ENCODE measurements at regions not wholly inside any gene's neighbourhood (a gene's known extent, or its start where the extent isn't known, plus 50 kb on each side); places are given as distances from the start of the nearest gene placed in this dataset.

- Histone ChIP-seq H3K4me3 (ENCODE audit: insufficient read length, low read depth) (no peak overlapping the region), H3K9ac (ENCODE audit: insufficient read length, low read depth) (no peak overlapping the region), H3K9me3 (ENCODE audit: insufficient read depth, low read length) (no peaks in the 10 kb centered on the region), H3K27me3 (ENCODE audit: insufficient read depth, insufficient read length) (no peaks in the 10 kb centered on the region), H3K36me3 (ENCODE audit: insufficient read depth, insufficient read length, low read length) (no peaks in the 10 kb centered on the region), H3K4me1 (ENCODE audit: insufficient read depth, insufficient read length) (peaks cover 4% of the 10 kb centered on the region)
- no peak for DNase-seq (ENCODE audit: low read depth, low spot score)
- TF ChIP-seq ZNF274 (IDR thresholded peaks at IDR 0.05; ENCODE audit: low read depth, low read length) (no peak), YY1 (IDR thresholded peaks at IDR 0.05; ENCODE audit: insufficient read depth, insufficient read length) (no peak), SUZ12 (IDR thresholded peaks at IDR 0.05; ENCODE audit: extremely low read depth, insufficient read depth, insufficient read length) (no peak)
These were observed 70.6 kb downstream of the COPS8 start for GRCh38 chr2:237156031-237156856.

GRCh38 chr2:237156857-237157779 is 71.4 kb downstream of the COPS8 start:
- no peak overlapping the region for H3K9ac ChIP-seq (ENCODE audit: insufficient read length, low read depth)
- no peak for DNase-seq (ENCODE audit: low read depth, low spot score)

DNA sequence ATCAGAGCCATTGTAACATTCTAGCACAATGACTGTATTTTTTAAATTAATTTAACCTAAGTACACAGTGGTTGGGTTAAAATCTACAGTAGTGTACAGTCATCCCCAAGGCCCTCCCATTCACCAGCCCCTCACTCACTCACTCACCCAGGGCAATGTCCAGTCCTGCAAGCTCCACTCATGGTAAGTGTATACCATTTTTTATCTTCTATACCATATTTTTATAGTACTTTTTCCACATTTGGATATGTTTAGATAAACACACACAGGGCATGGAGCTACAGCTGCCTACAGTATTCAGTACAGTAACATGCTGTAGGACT is 72.1 kb downstream of the COPS8 start:
- Histone ChIP-seq H3K9me3 (ENCODE audit: insufficient read depth, low read length) (no peaks in the 10 kb centered on the region), H3K36me3 (ENCODE audit: insufficient read depth, insufficient read length, low read length) (no peaks in the 10 kb centered on the region), H3K27me3 (ENCODE audit: insufficient read depth, insufficient read length) (no peaks in the 10 kb centered on the region), H3K9ac (ENCODE audit: insufficient read length, low read depth) (no peak overlapping the region), H3K4me1 (ENCODE audit: insufficient read depth, insufficient read length) (peaks cover 4% of the 10 kb centered on the region), H3K4me3 (ENCODE audit: insufficient read length, low read depth) (no peak overlapping the region)
- TF ChIP-seq YY1 (IDR thresholded peaks at IDR 0.05; ENCODE audit: insufficient read depth, insufficient read length) (no peak), SUZ12 (IDR thresholded peaks at IDR 0.05; ENCODE audit: extremely low read depth, insufficient read depth, insufficient read length) (no peak), ZNF274 (IDR thresholded peaks at IDR 0.05; ENCODE audit: low read depth, low read length) (no peak)
- DNase-seq (ENCODE audit: low read depth, low spot score) = no peak

More at GRCh38 chr2:237156857-237157779, 71.4 kb downstream of the COPS8 start:
- Histone ChIP-seq H3K4me1 (ENCODE audit: insufficient read depth, insufficient read length) (peaks cover 4% of the 10 kb centered on the region), H3K36me3 (ENCODE audit: insufficient read depth, insufficient read length, low read length) (no peaks in the 10 kb centered on the region), H3K4me3 (ENCODE audit: insufficient read length, low read depth) (no peak overlapping the region), H3K27me3 (ENCODE audit: insufficient read depth, insufficient read length) (no peaks in the 10 kb centered on the region), H3K9me3 (ENCODE audit: insufficient read depth, low read length) (no peaks in the 10 kb centered on the region)
- TF ChIP-seq ZNF274 (IDR thresholded peaks at IDR 0.05; ENCODE audit: low read depth, low read length) (no peak), SUZ12 (IDR thresholded peaks at IDR 0.05; ENCODE audit: extremely low read depth, insufficient read depth, insufficient read length) (no peak)

GRCh38 chr2:237158194-237158593 is 72.5 kb downstream of the COPS8 start:
- no peaks in the 10 kb centered on the region for H3K9me3 ChIP-seq (ENCODE audit: insufficient read depth, low read length)
- no peaks in the 10 kb centered on the region for H3K36me3 ChIP-seq (ENCODE audit: insufficient read depth, insufficient read length, low read length)
- no peaks in the 10 kb centered on the region for H3K27me3 ChIP-seq (ENCODE audit: insufficient read depth, insufficient read length)
- TF ChIP-seq ZNF274 (IDR thresholded peaks at IDR 0.05; ENCODE audit: low read depth, low read length) (no peak), SUZ12 (IDR thresholded peaks at IDR 0.05; ENCODE audit: extremely low read depth, insufficient read depth, insufficient read length) (no peak), YY1 (IDR thresholded peaks at IDR 0.05; ENCODE audit: insufficient read depth, insufficient read length) (no peak)
- no peak overlapping the region for H3K4me3 ChIP-seq (ENCODE audit: insufficient read length, low read depth)
- peaks cover 4% of the 10 kb centered on the region for H3K4me1 ChIP-seq (ENCODE audit: insufficient read depth, insufficient read length)
- no peak for DNase-seq (ENCODE audit: low read depth, low spot score)
- H3K9ac ChIP-seq (ENCODE audit: insufficient read length, low read depth) = no peak overlapping the region

- TF ChIP-seq SUZ12 (IDR thresholded peaks at IDR 0.05; ENCODE audit: extremely low read depth, insufficient read depth, insufficient read length) (no peak), ZNF274 (IDR thresholded peaks at IDR 0.05; ENCODE audit: low read depth, low read length) (no peak), YY1 (IDR thresholded peaks at IDR 0.05; ENCODE audit: insufficient read depth, insufficient read length) (no peak)
- DNase-seq (ENCODE audit: low read depth, low spot score) = no peak
- Histone ChIP-seq H3K4me1 (ENCODE audit: insufficient read depth, insufficient read length) (peaks cover 4% of the 10 kb centered on the region), H3K9ac (ENCODE audit: insufficient read length, low read depth) (no peak overlapping the region), H3K27me3 (ENCODE audit: insufficient read depth, insufficient read length) (no peaks in the 10 kb centered on the region), H3K36me3 (ENCODE audit: insufficient read depth, insufficient read length, low read length) (no peaks in the 10 kb centered on the region), H3K4me3 (ENCODE audit: insufficient read length, low read depth) (no peak overlapping the region), H3K9me3 (ENCODE audit: insufficient read depth, low read length) (no peaks in the 10 kb centered on the region)
These were observed 73.6 kb downstream of the COPS8 start for GRCh38 chr2:237159006-237159911.

DNA sequence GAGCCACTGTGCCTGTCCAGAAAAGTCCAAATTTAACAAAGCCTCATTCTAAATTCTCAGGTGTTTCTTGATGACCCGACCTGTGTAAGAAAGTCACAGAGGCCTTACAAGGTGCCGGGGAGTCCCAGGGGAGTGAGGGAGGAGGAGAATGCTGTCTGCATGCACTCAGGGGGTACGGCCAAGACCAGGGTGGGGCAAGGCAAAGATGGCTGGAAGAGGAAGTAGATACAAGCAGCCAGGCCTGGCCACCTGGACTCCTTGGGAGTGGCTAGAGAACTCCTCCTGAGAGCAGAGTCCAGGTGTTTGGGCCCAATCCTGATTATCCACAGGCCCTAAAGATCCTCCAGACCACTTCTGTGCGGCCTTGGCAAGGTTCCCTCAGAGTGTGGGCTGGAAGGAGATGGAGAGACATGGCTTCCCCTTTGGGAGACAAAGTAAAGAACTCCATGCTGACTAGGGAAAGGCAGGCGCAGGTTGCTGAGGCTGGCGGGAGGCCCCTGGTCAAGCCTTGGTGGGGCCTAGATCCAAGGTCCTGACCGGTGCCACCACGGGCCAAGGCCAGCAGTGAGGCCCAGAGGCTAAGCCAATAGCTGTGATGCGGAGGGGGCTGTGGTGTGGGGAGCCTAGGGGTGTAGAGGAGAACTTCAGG is 74.7 kb downstream of the COPS8 start:
- TF ChIP-seq YY1 (IDR thresholded peaks at IDR 0.05; ENCODE audit: insufficient read depth, insufficient read length) (no peak), SUZ12 (IDR thresholded peaks at IDR 0.05; ENCODE audit: extremely low read depth, insufficient read depth, insufficient read length) (no peak), ZNF274 (IDR thresholded peaks at IDR 0.05; ENCODE audit: low read depth, low read length) (no peak)
- Histone ChIP-seq H3K4me3 (ENCODE audit: insufficient read length, low read depth) (no peak overlapping the region), H3K36me3 (ENCODE audit: insufficient read depth, insufficient read length, low read length) (no peaks in the 10 kb centered on the region), H3K4me1 (ENCODE audit: insufficient read depth, insufficient read length) (peaks cover 4% of the 10 kb centered on the region), H3K9ac (ENCODE audit: insufficient read length, low read depth) (no peak overlapping the region), H3K27me3 (ENCODE audit: insufficient read depth, insufficient read length) (no peaks in the 10 kb centered on the region), H3K9me3 (ENCODE audit: insufficient read depth, low read length) (no peaks in the 10 kb centered on the region)
- DNase-seq (ENCODE audit: low read depth, low spot score) = no peak

Data from NT2/D1 (cell line).